Hepatocyte (in vitro differentiated cells): ENCODE measurements at regions not wholly inside any gene's neighbourhood (a gene's known extent, or its start where the extent isn't known, plus 50 kb on each side); places are given as distances from the start of the nearest gene placed in this dataset.
"Not testable (repeated sequence)": the region's sequence is repeated elsewhere in the genome, so short reads cannot be mapped to it uniquely, and the experiment has no call there.

Source experiments
- DNase-seq: peaks from one replicate; pipeline ENCODE4 v3.0.0-alpha.2; 2016; ENCODE audit warnings: low spot score
- H2AFZ ChIP-seq: fragments of 200-600 bp; sonication (generic); 2 replicates; pipeline ENCODE4 v1.6.0; 2016; ENCODE audit warnings: antibody characterized with exemption, mild to moderate bottlenecking
- H3K27ac ChIP-seq: fragments of 200-600 bp; sonication (generic); 2 replicates; pipeline ENCODE4 v1.5.1; 2016; ENCODE audit warnings: mild to moderate bottlenecking
- H3K27me3 ChIP-seq: fragments of 200-600 bp; sonication (generic); 2 replicates; pipeline ENCODE4 v1.6.1; 2016
- H3K36me3 ChIP-seq: fragments of 200-600 bp; sonication (generic); replicated peaks from 2 replicates; pipeline ENCODE4 v1.5.1; 2016; ENCODE audit warnings: low read depth; ENCODE audit not compliant: insufficient read depth
- H3K4me1 ChIP-seq: fragments of 200-600 bp; sonication (generic); 2 replicates; pipeline ENCODE4 v1.5.1; 2016; ENCODE audit warnings: mild to moderate bottlenecking, moderate library complexity; ENCODE audit not compliant: insufficient read depth
- H3K4me2 ChIP-seq: fragments of 200-600 bp; sonication (generic); 2 replicates; pipeline ENCODE4 v1.6.0; 2016
- H3K4me3 ChIP-seq: fragments of 200-600 bp; sonication (generic); 2 replicates; pipeline ENCODE4 v1.5.1; 2016; ENCODE audit warnings: mild to moderate bottlenecking
- H3K79me2 ChIP-seq: fragments of 200-600 bp; sonication (generic); 2 replicates; pipeline ENCODE4 v1.6.0; 2017; ENCODE audit warnings: mild to moderate bottlenecking
- H3K9me2 ChIP-seq: fragments of 200-600 bp; sonication (generic); replicated peaks from 2 replicates; pipeline ENCODE4 v1.6.0; 2017; ENCODE audit warnings: mild to moderate bottlenecking; ENCODE audit not compliant: insufficient read depth
- H3K9me3 ChIP-seq: fragments of 200-600 bp; sonication (generic); 2 replicates; pipeline ENCODE4 v1.5.1; 2016; ENCODE audit warnings: low read depth, mild to moderate bottlenecking
- H4K20me1 ChIP-seq: fragments of 200-600 bp; sonication (generic); 2 replicates; pipeline ENCODE4 v1.6.0; 2016; ENCODE audit warnings: mild to moderate bottlenecking; ENCODE audit not compliant: insufficient read depth, poor library complexity, severe bottlenecking
- CTCF ChIP-seq: fragments of 200-600 bp; sonication (generic); IDR thresholded peaks from 2 replicates; pipeline ENCODE4 v1.5.1; 2016; ENCODE audit warnings: antibody characterized with exemption, mild to moderate bottlenecking; ENCODE audit not compliant: poor library complexity
- EZH2 ChIP-seq: fragments of 200-600 bp; sonication (generic); IDR thresholded peaks from 2 replicates; pipeline ENCODE4 v1.6.1; 2016; ENCODE audit warnings: antibody characterized with exemption, mild to moderate bottlenecking, borderline replicate concordance
- EZH2phosphoT487 ChIP-seq: fragments of 200-600 bp; sonication (generic); IDR thresholded peaks from one replicate; pipeline ENCODE4 v1.6.1; 2018; ENCODE audit warnings: antibody characterized with exemption, mild to moderate bottlenecking, low read depth, moderate library complexity; ENCODE audit not compliant: unreplicated experiment, severe bottlenecking
- WGBS: methylation state at CpG from one replicate; pipeline ENCODE4 v1.1.6; 2016; ENCODE audit warnings: low lambda C conversion rate; ENCODE audit errors: missing lambda C conversion rate; 5-methylcytosine and 5-hydroxymethylcytosine counted together

DNA sequence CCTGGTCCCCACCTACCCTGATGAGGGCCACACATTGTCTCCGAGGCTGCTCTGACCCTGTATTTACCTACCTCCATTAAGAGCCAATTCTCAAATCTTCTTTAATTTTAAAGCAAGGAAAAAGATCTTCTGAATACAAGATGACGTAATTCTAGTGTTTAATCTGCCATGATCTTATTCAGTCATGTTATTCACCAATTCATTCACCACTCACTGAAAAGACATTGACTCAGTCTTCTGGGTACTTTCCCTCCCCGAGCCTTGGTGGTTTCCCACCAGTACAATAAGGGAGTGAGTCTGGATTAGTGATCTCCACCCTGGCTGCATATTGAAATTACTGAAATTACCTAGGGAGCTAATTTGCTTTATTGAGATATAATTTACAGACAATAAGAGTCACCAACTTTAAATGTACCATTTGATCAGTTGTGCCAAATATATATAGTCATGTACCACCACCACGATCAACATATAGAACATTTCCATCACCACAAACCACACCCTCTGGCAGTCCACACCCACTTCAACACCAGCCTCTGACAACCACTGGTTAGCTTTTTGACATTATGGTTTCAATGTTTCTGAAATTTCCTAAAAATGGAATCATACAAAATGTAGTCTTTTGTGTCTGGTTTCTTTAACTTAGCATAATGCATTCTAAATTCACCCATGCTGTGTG lies 117.5 kb upstream of the UNC5B start:
- 85% methylated on average over 4 of the region's 4 CpGs for WGBS
- Histone ChIP-seq H3K4me3 (no peak overlapping the region), H3K79me2 (no peaks in the 10 kb centered on the region), H3K27ac (no peak overlapping the region), H3K4me2 (no peak overlapping the region), H3K9me2 (no peaks in the 10 kb centered on the region), H3K27me3 (no peaks in the 10 kb centered on the region), H4K20me1 (no peaks in the 10 kb centered on the region), H3K4me1 (no peaks in the 10 kb centered on the region), H2AFZ (no peak overlapping the region), H3K9me3 (no peaks in the 10 kb centered on the region), H3K36me3 (no peaks in the 10 kb centered on the region)
- TF ChIP-seq EZH2 (no peak), CTCF (no peak), EZH2phosphoT487 (no peak)
- no peak for DNase-seq

GRCh38 chr10:71099731-71100361 lies 112.5 kb upstream of the UNC5B start:
- TF ChIP-seq CTCF (no peak), EZH2phosphoT487 (no peak), EZH2 (no peak)
- Histone ChIP-seq H3K4me2 (no peak overlapping the region), H3K9me3 (no peaks in the 10 kb centered on the region), H3K4me3 (no peak overlapping the region), H3K4me1 (no peaks in the 10 kb centered on the region), H3K9me2 (no peaks in the 10 kb centered on the region), H4K20me1 (no peaks in the 10 kb centered on the region), H2AFZ (no peak overlapping the region), H3K27me3 (no peaks in the 10 kb centered on the region), H3K79me2 (no peaks in the 10 kb centered on the region), H3K27ac (no peak overlapping the region), H3K36me3 (no peaks in the 10 kb centered on the region)
- WGBS, result 76% methylated on average over 1 of the region's 1 CpG
- DNase-seq, result no peak

DNA sequence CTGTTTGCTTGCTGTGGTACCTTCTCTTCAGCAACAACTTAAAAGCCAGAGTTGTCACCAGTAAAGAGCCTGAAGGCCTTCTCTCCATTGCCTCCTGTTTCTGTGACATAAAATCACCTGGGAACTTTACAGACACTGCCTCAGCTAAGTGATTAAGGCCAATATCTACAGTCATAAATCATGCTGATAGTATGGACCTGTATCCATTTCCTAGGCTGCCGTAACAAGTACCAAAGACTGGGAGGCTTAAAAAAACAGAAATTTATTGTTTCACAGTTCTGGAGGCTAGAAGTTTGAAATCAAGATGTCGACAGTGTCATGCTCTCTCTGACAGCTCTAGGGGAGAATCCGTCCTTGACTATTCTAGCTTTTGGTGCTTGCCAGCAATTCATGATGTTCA lies 108.4 kb upstream of the UNC5B start:
- no peaks in the 10 kb centered on the region for H3K27me3 ChIP-seq
- no peaks in the 10 kb centered on the region for H4K20me1 ChIP-seq
- no peaks in the 10 kb centered on the region for H3K9me3 ChIP-seq
- H3K27ac ChIP-seq, result no peak overlapping the region
- no peak for TF ChIP-seq EZH2phosphoT487
- TF ChIP-seq CTCF, result no peak
- no peak for TF ChIP-seq EZH2
- no peak overlapping the region for H3K4me3 ChIP-seq
- H3K79me2 ChIP-seq, result no peaks in the 10 kb centered on the region
- no peak overlapping the region for H3K4me2 ChIP-seq
- no peak overlapping the region for H2AFZ ChIP-seq
- no peak for DNase-seq
- no peaks in the 10 kb centered on the region for H3K4me1 ChIP-seq
- WGBS, result 74% methylated on average over 3 of the region's 3 CpGs
- H3K36me3 ChIP-seq, result no peaks in the 10 kb centered on the region
- no peaks in the 10 kb centered on the region for H3K9me2 ChIP-seq

- not testable (repeated sequence) for H3K27me3 ChIP-seq, H3K4me3 ChIP-seq, H3K4me2 ChIP-seq, H4K20me1 ChIP-seq, DNase-seq, H3K36me3 ChIP-seq, H2AFZ ChIP-seq, H3K4me1 ChIP-seq, H3K9me2 ChIP-seq, H3K27ac ChIP-seq, H3K9me3 ChIP-seq, H3K79me2 ChIP-seq
- 88% methylated on average over 4 of the region's 4 CpGs for WGBS
These were observed 106.2 kb upstream of the UNC5B start for GRCh38 chr10:71106151-71106550.

DNA sequence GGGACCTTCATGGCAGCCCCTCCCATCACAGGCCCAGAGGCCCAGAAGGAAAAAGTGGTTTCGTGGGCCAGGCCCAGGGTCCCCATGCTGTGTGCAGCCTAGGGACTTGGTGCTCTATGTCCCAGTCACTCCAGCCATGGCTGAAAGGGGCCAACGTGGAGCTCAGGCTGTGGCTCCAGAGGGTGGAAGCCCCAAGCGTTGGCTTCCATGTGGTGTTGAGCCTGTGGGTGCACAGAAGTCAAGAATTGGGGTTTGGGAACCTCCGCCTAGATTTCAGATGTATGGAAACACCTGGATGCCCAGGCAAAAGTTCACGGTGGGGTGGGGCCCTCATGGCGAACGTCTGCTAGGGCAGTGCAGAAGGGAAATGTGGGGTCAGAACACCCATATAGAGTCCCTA lies 105.3 kb upstream of the UNC5B start:
- H4K20me1 ChIP-seq, H3K4me2 ChIP-seq, H3K9me2 ChIP-seq, H3K27me3 ChIP-seq, H3K4me3 ChIP-seq, H3K9me3 ChIP-seq, H3K4me1 ChIP-seq, DNase-seq, H2AFZ ChIP-seq, H3K79me2 ChIP-seq, H3K36me3 ChIP-seq, H3K27ac ChIP-seq: not testable (repeated sequence)
- WGBS, result 97% methylated on average over 7 of the region's 7 CpGs

- H3K9me3 ChIP-seq, H3K36me3 ChIP-seq, H3K9me2 ChIP-seq, H2AFZ ChIP-seq, H3K27me3 ChIP-seq, H3K4me1 ChIP-seq, H3K79me2 ChIP-seq, DNase-seq, H3K27ac ChIP-seq, H4K20me1 ChIP-seq, H3K4me2 ChIP-seq, H3K4me3 ChIP-seq: not testable (repeated sequence)
- WGBS, result 93% methylated on average over 1 of the region's 1 CpG
These were observed 104.3 kb upstream of the UNC5B start for GRCh38 chr10:71108042-71108441.
